ENCODE measurements at regions not wholly inside any gene's neighbourhood (a gene's known extent, or its start where the extent isn't known, plus 50 kb on each side); places are given as distances from the start of the nearest gene placed in this dataset.

- DNase-seq (ENCODE audit: low read depth in 2 of 2), result no peak
- no peak overlapping the region for H3K4me3 ChIP-seq (replicated peaks in 1 of 2; ENCODE audit: low read depth in 2 of 2, low read length in 2 of 2)
- TF ChIP-seq, protein P1, sequence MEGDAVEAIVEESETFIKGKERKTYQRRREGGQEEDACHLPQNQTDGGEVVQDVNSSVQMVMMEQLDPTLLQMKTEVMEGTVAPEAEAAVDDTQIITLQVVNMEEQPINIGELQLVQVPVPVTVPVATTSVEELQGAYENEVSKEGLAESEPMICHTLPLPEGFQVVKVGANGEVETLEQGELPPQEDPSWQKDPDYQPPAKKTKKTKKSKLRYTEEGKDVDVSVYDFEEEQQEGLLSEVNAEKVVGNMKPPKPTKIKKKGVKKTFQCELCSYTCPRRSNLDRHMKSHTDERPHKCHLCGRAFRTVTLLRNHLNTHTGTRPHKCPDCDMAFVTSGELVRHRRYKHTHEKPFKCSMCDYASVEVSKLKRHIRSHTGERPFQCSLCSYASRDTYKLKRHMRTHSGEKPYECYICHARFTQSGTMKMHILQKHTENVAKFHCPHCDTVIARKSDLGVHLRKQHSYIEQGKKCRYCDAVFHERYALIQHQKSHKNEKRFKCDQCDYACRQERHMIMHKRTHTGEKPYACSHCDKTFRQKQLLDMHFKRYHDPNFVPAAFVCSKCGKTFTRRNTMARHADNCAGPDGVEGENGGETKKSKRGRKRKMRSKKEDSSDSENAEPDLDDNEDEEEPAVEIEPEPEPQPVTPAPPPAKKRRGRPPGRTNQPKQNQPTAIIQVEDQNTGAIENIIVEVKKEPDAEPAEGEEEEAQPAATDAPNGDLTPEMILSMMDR (IDR thresholded peaks at IDR 0.05; ENCODE audit: low read depth, low read length), result no peak
These were observed 390.1 kb downstream of the HRH4 start for GRCh38 chr18:24850532-24850931.

GRCh38 chr18:24853076-24853475 lies 392.6 kb downstream of the HRH4 start:
- no peak overlapping the region for H3K4me3 ChIP-seq (replicated peaks in 1 of 2; ENCODE audit: low read depth in 2 of 2, low read length in 2 of 2)
- no peak for DNase-seq (ENCODE audit: low read depth in 2 of 2)
- TF ChIP-seq, protein P1 (IDR thresholded peaks at IDR 0.05; ENCODE audit: low read depth, low read length), result no peak

- TF ChIP-seq, protein P1 (IDR thresholded peaks at IDR 0.05; ENCODE audit: low read depth, low read length), result no peak
- no peak for DNase-seq (ENCODE audit: low read depth in 2 of 2)
- no peak overlapping the region for H3K4me3 ChIP-seq (replicated peaks in 1 of 2; ENCODE audit: low read depth in 2 of 2, low read length in 2 of 2)
These were observed 400.7 kb downstream of the HRH4 start for GRCh38 chr18:24860978-24861680.

GRCh38 chr18:24862201-24862816 lies 401.9 kb downstream of the HRH4 start:
- H3K4me3 ChIP-seq (replicated peaks in 1 of 2; ENCODE audit: low read depth in 2 of 2, low read length in 2 of 2), result no peak overlapping the region
- TF ChIP-seq, protein P1 (IDR thresholded peaks at IDR 0.05; ENCODE audit: low read depth, low read length), result no peak
- no peak for DNase-seq (ENCODE audit: low read depth in 2 of 2)

GRCh38 chr18:24868311-24868710 lies 407.9 kb downstream of the HRH4 start:
- H3K4me3 ChIP-seq (replicated peaks in 1 of 2; ENCODE audit: low read depth in 2 of 2, low read length in 2 of 2), result no peak overlapping the region
- no peak for DNase-seq (ENCODE audit: low read depth in 2 of 2)
- TF ChIP-seq, protein P1 (IDR thresholded peaks at IDR 0.05; ENCODE audit: low read depth, low read length), result no peak

- TF ChIP-seq, protein P1 (IDR thresholded peaks at IDR 0.05; ENCODE audit: low read depth, low read length), result no peak
- no peak for DNase-seq (ENCODE audit: low read depth in 2 of 2)
- no peak overlapping the region for H3K4me3 ChIP-seq (replicated peaks in 1 of 2; ENCODE audit: low read depth in 2 of 2, low read length in 2 of 2)
These were observed 408.4 kb downstream of the HRH4 start for GRCh38 chr18:24868760-24869237.

All from cardiac fibroblast (primary cell).